Stimulated activated CD4-positive, alpha-beta T cell treated with anti-CD3 and anti-CD28 coated beads, Interleukin-1b, Interleukin-23, amount 100 ng/mL, for 24 hours (primary cell): ENCODE measurements at regions not wholly inside any gene's neighbourhood (a gene's known extent, or its start where the extent isn't known, plus 50 kb on each side); places are given as distances from the start of the nearest gene placed in this dataset.
"Not testable (repeated sequence)": the region's sequence is repeated elsewhere in the genome, so short reads cannot be mapped to it uniquely, and the experiment has no call there.

Source experiments
- DNase-seq, 4 experiments: peaks; one replicate each; pipeline ENCODE4 v3.0.0-alpha.2; 2020; ENCODE audit warnings: low read depth in 4 of 4, low spot score in 1 of 4

- not testable (repeated sequence) for DNase-seq
Observed at GRCh38 chr1:83274656-83275055, 724.3 kb downstream of the TTLL7 start.

- DNase-seq, result not testable (repeated sequence)
Observed at GRCh38 chr1:83272484-83272883, 726.4 kb downstream of the TTLL7 start.

- not testable (repeated sequence) for DNase-seq
Observed at GRCh38 chr1:83271834-83272233, 727.1 kb downstream of the TTLL7 start.

GRCh38 chr1:83270801-83271200, 728.1 kb downstream of the TTLL7 start:
- DNase-seq, result not testable (repeated sequence)

- DNase-seq, result not testable (repeated sequence)
Observed at GRCh38 chr1:83263808-83264207, 735.1 kb downstream of the TTLL7 start.

GRCh38 chr1:83251687-83252086, 747.2 kb downstream of the TTLL7 start:
- DNase-seq, result not testable (repeated sequence)

- not testable (repeated sequence) for DNase-seq
Observed at GRCh38 chr1:83246780-83247179, 752.2 kb downstream of the TTLL7 start.

- not testable (repeated sequence) for DNase-seq
Observed at GRCh38 chr1:83244832-83245231, 754.1 kb downstream of the TTLL7 start.

- not testable (repeated sequence) for DNase-seq
Observed at GRCh38 chr1:83239568-83239967, 759.4 kb downstream of the TTLL7 start.

- DNase-seq, result not testable (repeated sequence)
Observed at GRCh38 chr1:83238654-83239053, 760.3 kb downstream of the TTLL7 start.

- DNase-seq, result not testable (repeated sequence)
Observed at GRCh38 chr1:83219788-83220187, 779.1 kb downstream of the TTLL7 start.

GRCh38 chr1:83218036-83218716, 780.8 kb downstream of the TTLL7 start:
- DNase-seq, result not testable (repeated sequence)

GRCh38 chr1:83214317-83214716, 784.6 kb downstream of the TTLL7 start:
- not testable (repeated sequence) for DNase-seq

- not testable (repeated sequence) for DNase-seq
Observed at GRCh38 chr1:83213648-83214047, 785.3 kb downstream of the TTLL7 start.

- not testable (repeated sequence) for DNase-seq
Observed at GRCh38 chr1:83212033-83212432, 786.9 kb downstream of the TTLL7 start.

- not testable (repeated sequence) for DNase-seq
Observed at GRCh38 chr1:83208540-83208939, 790.4 kb downstream of the TTLL7 start.

GRCh38 chr1:83194610-83195009, 804.3 kb downstream of the TTLL7 start:
- DNase-seq, result not testable (repeated sequence)

GRCh38 chr1:83182033-83182728, 816.8 kb downstream of the TTLL7 start:
- not testable (repeated sequence) for DNase-seq

- not testable (repeated sequence) for DNase-seq
Observed at GRCh38 chr1:83180621-83181020, 818.3 kb downstream of the TTLL7 start.

- not testable (repeated sequence) for DNase-seq
Observed at GRCh38 chr1:83167634-83168033, 831.3 kb downstream of the TTLL7 start.

GRCh38 chr1:83163879-83164475, 835.0 kb downstream of the TTLL7 start:
- DNase-seq, result not testable (repeated sequence)

- not testable (repeated sequence) for DNase-seq
Observed at GRCh38 chr1:83158924-83159323, 840.0 kb downstream of the TTLL7 start.
